Cardiac fibroblast (primary cell): ENCODE measurements at regions not wholly inside any gene's neighbourhood (a gene's known extent, or its start where the extent isn't known, plus 50 kb on each side); places are given as distances from the start of the nearest gene placed in this dataset.

Experiments used
- DNase-seq, 2 donors: peaks; one replicate each; pipeline versions ENCODE4 v3.0.0 to v3.0.0-alpha.2; 2010; ENCODE audit warnings: low read depth in 2 of 2
- H3K4me3 ChIP-seq, 2 donors: replicated peaks in 1 of 2; 1 replicate in 1 of 2; 2 replicates in 1 of 2; pipeline ENCODE4 v1.5.1; 2011; ENCODE audit warnings: low read depth in 2 of 2, low read length in 2 of 2, mild to moderate bottlenecking in 2 of 2, moderate library complexity in 1 of 2
- TF ChIP-seq, protein P1 (sequence below): IDR thresholded peaks from one replicate; pipeline ENCODE4 v1.5.1; 2011; ENCODE audit warnings: low read depth, mild to moderate bottlenecking, low read length, inconsistent platforms

DNA sequence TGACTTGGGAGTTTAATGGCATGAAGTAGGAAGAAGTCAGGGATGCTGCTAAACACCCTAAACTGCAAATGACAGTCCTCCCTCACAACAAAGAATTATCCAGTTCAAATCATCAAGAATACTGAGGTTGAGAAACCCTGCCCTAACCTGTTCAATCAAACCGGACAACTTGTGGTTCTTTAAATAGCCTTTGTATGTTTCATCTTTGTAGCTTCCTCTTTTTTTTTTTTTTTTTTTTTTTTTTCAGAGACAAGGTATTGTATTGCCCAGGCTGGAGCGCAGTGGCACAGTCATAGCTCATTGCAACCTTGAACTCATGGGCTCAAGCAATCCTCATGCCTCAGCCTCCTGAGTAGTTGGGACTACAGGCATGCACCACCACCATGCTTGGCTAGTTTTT is 52.5 kb upstream of the TTC29 start:
- no peak overlapping the region for H3K4me3 ChIP-seq
- TF ChIP-seq, protein P1, sequence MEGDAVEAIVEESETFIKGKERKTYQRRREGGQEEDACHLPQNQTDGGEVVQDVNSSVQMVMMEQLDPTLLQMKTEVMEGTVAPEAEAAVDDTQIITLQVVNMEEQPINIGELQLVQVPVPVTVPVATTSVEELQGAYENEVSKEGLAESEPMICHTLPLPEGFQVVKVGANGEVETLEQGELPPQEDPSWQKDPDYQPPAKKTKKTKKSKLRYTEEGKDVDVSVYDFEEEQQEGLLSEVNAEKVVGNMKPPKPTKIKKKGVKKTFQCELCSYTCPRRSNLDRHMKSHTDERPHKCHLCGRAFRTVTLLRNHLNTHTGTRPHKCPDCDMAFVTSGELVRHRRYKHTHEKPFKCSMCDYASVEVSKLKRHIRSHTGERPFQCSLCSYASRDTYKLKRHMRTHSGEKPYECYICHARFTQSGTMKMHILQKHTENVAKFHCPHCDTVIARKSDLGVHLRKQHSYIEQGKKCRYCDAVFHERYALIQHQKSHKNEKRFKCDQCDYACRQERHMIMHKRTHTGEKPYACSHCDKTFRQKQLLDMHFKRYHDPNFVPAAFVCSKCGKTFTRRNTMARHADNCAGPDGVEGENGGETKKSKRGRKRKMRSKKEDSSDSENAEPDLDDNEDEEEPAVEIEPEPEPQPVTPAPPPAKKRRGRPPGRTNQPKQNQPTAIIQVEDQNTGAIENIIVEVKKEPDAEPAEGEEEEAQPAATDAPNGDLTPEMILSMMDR: no peak
- DNase-seq: no peak

GRCh38 chr4:147003956-147004809 is 58.5 kb upstream of the TTC29 start:
- H3K4me3 ChIP-seq: no peak overlapping the region
- TF ChIP-seq, protein P1: no peak
- no peak for DNase-seq

DNA sequence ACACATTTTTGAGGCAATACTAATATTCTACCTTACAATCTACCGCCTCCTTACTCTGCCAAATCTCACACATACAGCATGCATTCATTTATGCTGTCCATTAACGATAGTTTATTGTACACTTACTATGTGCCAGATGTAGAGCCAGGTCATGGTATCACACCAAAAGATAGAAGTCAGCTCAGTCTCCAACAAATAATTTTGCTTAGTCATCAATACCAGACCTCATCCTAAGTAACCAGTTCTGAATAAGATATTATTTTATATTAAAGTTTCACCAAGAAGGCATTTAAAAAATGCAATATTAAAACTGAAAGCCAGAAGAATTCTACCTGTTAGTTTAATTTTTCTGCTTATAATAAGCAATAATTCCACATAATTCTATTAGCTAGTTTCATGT is 60.6 kb upstream of the TTC29 start:
- TF ChIP-seq, protein P1: no peak
- no peak for DNase-seq

GRCh38 chr4:147009875-147010274 is 64.2 kb upstream of the TTC29 start:
- no peak for DNase-seq
- TF ChIP-seq, protein P1: no peak
- H3K4me3 ChIP-seq: no peak overlapping the region

More for the DNA sequence above, 60.6 kb upstream of the TTC29 start:
- no peak overlapping the region for H3K4me3 ChIP-seq

- TF ChIP-seq, protein P1: no peak
- no peak for DNase-seq
- H3K4me3 ChIP-seq: no peak overlapping the region
Observed at GRCh38 chr4:147011411-147011810, 65.7 kb upstream of the TTC29 start.

DNA sequence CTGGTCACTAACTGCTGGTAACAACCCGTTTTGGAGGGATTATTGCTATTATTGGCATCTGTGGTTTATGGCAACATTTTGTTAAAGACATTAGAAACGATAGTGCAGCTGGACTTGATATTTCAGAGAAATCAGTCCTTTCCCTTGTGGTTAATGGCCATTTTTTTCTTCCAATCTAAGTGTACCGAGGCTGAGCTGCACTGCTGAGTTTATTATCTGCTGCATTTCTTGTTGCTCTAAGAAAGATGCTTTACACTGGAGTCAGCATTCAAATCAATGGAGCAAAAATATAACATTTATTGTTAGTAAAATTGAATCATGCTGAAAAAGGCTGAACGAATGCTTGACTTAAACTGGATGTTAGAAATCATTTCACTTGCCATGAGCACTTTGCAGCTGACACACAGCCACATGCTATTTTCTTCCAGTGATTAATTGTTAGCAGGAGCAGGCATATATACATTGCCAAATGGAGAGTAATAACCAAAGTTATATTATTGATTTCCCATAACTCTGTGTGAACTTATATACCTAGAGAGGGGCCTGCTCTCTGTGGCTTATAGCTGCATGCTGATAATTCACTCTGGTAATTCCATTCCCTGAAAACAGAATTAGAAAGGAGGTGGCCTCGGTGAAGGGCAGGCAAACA is 66.5 kb upstream of the TTC29 start:
- no peak overlapping the region for H3K4me3 ChIP-seq
- no peak for DNase-seq
- TF ChIP-seq, protein P1: no peak
